DOHH2 (cell line): ENCODE measurements at regions not wholly inside any gene's neighbourhood (a gene's known extent, or its start where the extent isn't known, plus 50 kb on each side); places are given as distances from the start of the nearest gene placed in this dataset.
"Not testable (repeated sequence)": the region's sequence is repeated elsewhere in the genome, so short reads cannot be mapped to it uniquely, and the experiment has no call there.

ENCODE experiments used
- H3F3A ChIP-seq: fragments of 200-600 bp; sonication (generic), shearing (Covaris generic); 2 replicates; pipeline ENCODE4 v1.6.0; 2016; ENCODE audit warnings: antibody characterized with exemption, mild to moderate bottlenecking; ENCODE audit not compliant: control insufficient read depth, insufficient read depth
- H3K27ac ChIP-seq: fragments of 200-600 bp; sonication (generic); 2 replicates; pipeline ENCODE4 v1.5.1; 2014; ENCODE audit warnings: low read depth, mild to moderate bottlenecking, low read length, moderate library complexity
- H3K27me3 ChIP-seq: fragments of 200-600 bp; sonication (generic); 2 replicates; pipeline ENCODE4 v1.6.1; 2014; ENCODE audit warnings: mild to moderate bottlenecking, low read length, mixed read lengths; ENCODE audit not compliant: control insufficient read depth
- H3K36me3 ChIP-seq: fragments of 200-600 bp; sonication (generic); 2 replicates; pipeline ENCODE4 v1.6.1; 2014; ENCODE audit warnings: mild to moderate bottlenecking, low read length, moderate library complexity, mixed read lengths; ENCODE audit not compliant: control insufficient read depth
- H3K4me1 ChIP-seq: fragments of 200-600 bp; sonication (generic); 2 replicates; pipeline ENCODE4 v1.6.1; 2014; ENCODE audit warnings: mild to moderate bottlenecking, low read length, mixed read lengths; ENCODE audit not compliant: control insufficient read depth
- H3K4me2 ChIP-seq: fragments of 200-600 bp; sonication (generic); 2 replicates; pipeline ENCODE4 v1.6.0; 2014; ENCODE audit warnings: mild to moderate bottlenecking, low read length, moderate library complexity
- H3K4me3 ChIP-seq: fragments of 200-600 bp; sonication (generic); 2 replicates; pipeline ENCODE4 v1.5.1; 2014; ENCODE audit warnings: mild to moderate bottlenecking, low read length, mixed read lengths
- H3K79me2 ChIP-seq: fragments of 200-600 bp; sonication (generic); 2 replicates; pipeline ENCODE4 v1.6.1; 2014; ENCODE audit warnings: mild to moderate bottlenecking, low read length, mixed read lengths; ENCODE audit not compliant: control insufficient read depth
- H3K9me2 ChIP-seq: fragments of 200-600 bp; sonication (generic); replicated peaks from 2 replicates; pipeline ENCODE4 v1.6.1; 2014; ENCODE audit warnings: mild to moderate bottlenecking, low read length, mixed read lengths; ENCODE audit not compliant: control insufficient read depth
- H3K9me3 ChIP-seq: fragments of 200-600 bp; sonication (generic); 2 replicates; pipeline ENCODE4 v1.6.1; 2014; ENCODE audit warnings: antibody characterized with exemption, low read length, mixed read lengths; ENCODE audit not compliant: control insufficient read depth, insufficient read depth
- H4K20me1 ChIP-seq: fragments of 200-600 bp; sonication (generic); 2 replicates; pipeline ENCODE4 v1.6.0; 2014; ENCODE audit warnings: low read depth, mild to moderate bottlenecking, antibody characterized with exemption, low read length, moderate library complexity; ENCODE audit not compliant: control insufficient read depth, insufficient read depth
- CTCF ChIP-seq: fragments of 200-600 bp; sonication (generic); IDR thresholded peaks from one replicate; pipeline ENCODE4 v1.5.1; 2014; ENCODE audit warnings: antibody characterized with exemption, mild to moderate bottlenecking, low read depth, low read length; ENCODE audit not compliant: poor library complexity, severe bottlenecking
- EZH2phosphoT487 ChIP-seq: fragments of 200-600 bp; sonication (generic); IDR thresholded peaks from 2 replicates; pipeline ENCODE4 v1.6.1; 2017; ENCODE audit warnings: borderline replicate concordance, mild to moderate bottlenecking, antibody characterized with exemption, low read length, moderate library complexity, mixed read lengths

GRCh38 chr4:12615822-12616221, 868.3 kb downstream of the RAB28 start:
- TF ChIP-seq CTCF, result no peak

DNA sequence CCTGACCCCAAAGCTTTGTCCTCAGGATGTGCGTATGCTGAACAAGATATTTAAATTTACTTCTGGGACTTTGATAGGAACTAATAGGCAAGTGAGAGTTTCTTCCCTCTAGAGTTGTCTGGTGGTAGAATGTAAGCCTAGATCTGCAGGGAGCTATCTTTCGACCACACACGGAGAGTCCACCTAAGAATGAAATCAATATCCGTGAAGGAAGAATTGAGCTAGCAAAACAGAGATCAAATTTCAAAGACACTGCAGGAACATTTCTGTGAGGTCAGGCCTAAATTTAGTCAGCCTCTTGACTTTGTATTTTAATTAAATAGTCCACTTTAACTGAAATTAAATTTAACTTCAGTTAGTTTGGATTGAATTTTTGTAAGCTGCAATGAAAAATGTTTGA, 871.3 kb downstream of the RAB28 start:
- H3F3A ChIP-seq, result no peaks in the 10 kb centered on the region
- no peak overlapping the region for H3K4me2 ChIP-seq
- no peaks in the 10 kb centered on the region for H3K36me3 ChIP-seq
- H3K9me2 ChIP-seq, result no peaks in the 10 kb centered on the region
- H3K9me3 ChIP-seq, result no peaks in the 10 kb centered on the region
- H4K20me1 ChIP-seq, result no peaks in the 10 kb centered on the region
- no peaks in the 10 kb centered on the region for H3K79me2 ChIP-seq
- no peak overlapping the region for H3K4me3 ChIP-seq
- no peak for TF ChIP-seq EZH2phosphoT487
- no peaks in the 10 kb centered on the region for H3K27me3 ChIP-seq
- H3K4me1 ChIP-seq, result no peaks in the 10 kb centered on the region
- no peak overlapping the region for H3K27ac ChIP-seq

More at GRCh38 chr4:12615822-12616221, 868.3 kb downstream of the RAB28 start:
- no peak overlapping the region for H3K27ac ChIP-seq
- H3K9me3 ChIP-seq, result no peaks in the 10 kb centered on the region
- no peaks in the 10 kb centered on the region for H4K20me1 ChIP-seq
- H3K9me2 ChIP-seq, result no peaks in the 10 kb centered on the region
- no peaks in the 10 kb centered on the region for H3K36me3 ChIP-seq
- H3F3A ChIP-seq, result no peaks in the 10 kb centered on the region
- H3K79me2 ChIP-seq, result no peaks in the 10 kb centered on the region
- no peaks in the 10 kb centered on the region for H3K4me1 ChIP-seq
- H3K4me2 ChIP-seq, result no peak overlapping the region
- no peak overlapping the region for H3K4me3 ChIP-seq
- H3K27me3 ChIP-seq, result no peaks in the 10 kb centered on the region

DNA sequence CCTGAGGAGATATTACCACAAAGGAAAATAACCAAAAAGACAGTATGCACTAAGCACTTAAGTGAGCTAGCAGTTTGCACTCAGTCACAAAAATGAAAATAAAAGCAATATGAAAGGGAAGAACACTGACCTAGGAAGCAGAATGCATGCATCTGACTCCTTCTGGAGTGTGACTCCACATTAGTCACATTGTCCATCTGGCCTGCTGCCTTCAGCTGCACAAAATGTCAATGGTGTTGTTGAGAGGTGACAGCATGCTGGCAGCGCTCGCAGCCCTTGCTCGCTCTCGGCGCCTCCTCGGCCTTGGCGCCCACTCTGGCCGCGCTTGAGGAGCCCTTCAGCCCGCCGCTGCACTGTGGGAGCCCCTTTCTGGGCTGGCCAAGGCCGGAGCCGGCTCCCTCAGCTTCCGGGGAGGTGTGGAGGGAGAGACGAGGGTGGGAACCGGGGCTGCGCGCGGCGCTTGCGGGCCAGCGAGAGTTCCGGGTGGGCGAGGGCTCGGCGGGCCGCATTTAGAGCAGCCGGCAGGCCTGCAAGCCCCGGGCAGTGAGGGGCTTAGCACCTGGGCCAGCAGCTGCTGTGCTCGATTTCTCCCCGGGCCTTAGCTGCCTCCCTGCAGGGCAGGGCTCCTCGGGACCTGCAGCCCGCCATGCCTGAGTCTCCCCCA, 874.8 kb downstream of the RAB28 start:
- H3K4me2 ChIP-seq, H3K9me3 ChIP-seq, H3K36me3 ChIP-seq, H3K9me2 ChIP-seq, H3K4me1 ChIP-seq, H3K4me3 ChIP-seq, H3K27ac ChIP-seq, H3K79me2 ChIP-seq, H3K27me3 ChIP-seq, H3F3A ChIP-seq, H4K20me1 ChIP-seq: not testable (repeated sequence)

GRCh38 chr4:12595986-12596385, 888.2 kb downstream of the RAB28 start:
- Histone ChIP-seq H3K9me2 (no peaks in the 10 kb centered on the region), H3K27me3 (no peaks in the 10 kb centered on the region), H3K79me2 (no peaks in the 10 kb centered on the region), H3K36me3 (no peaks in the 10 kb centered on the region), H3K4me1 (no peaks in the 10 kb centered on the region), H3K4me2 (no peak overlapping the region), H3F3A (no peaks in the 10 kb centered on the region), H3K27ac (no peak overlapping the region), H3K9me3 (peaks cover 7% of the 10 kb centered on the region; the same call in 1 of the 2 replicates), H3K4me3 (no peak overlapping the region), H4K20me1 (no peaks in the 10 kb centered on the region)
- TF ChIP-seq EZH2phosphoT487 (no peak), CTCF (no peak)
